RWPE2 (cell line): ENCODE measurements at regions not wholly inside any gene's neighbourhood (a gene's known extent, or its start where the extent isn't known, plus 50 kb on each side); places are given as distances from the start of the nearest gene placed in this dataset.

Experiments
- ATAC-seq: fragments of 200-7000 bp; cut with Tn5 transposase; 3 replicates; pipeline ENCODE4 v1.9.1; 2021; ENCODE audit warnings: low read depth
- DNase-seq: peaks from one replicate; pipeline ENCODE4 v3.0.0-alpha.2; 2020; ENCODE audit warnings: low spot score
- H3K27ac ChIP-seq: fragments of 450-650 bp; 2 replicates; pipeline ENCODE4 v1.5.1; 2017; ENCODE audit warnings: mild to moderate bottlenecking; ENCODE audit not compliant: poor library complexity, severe bottlenecking
- H3K27me3 ChIP-seq: fragments of 250-450 bp; sonication (Bioruptor Pico); 2 replicates; pipeline ENCODE4 v1.5.1; 2021; ENCODE audit warnings: mild to moderate bottlenecking, moderate library complexity; ENCODE audit not compliant: insufficient read depth, poor library complexity, severe bottlenecking
- H3K36me3 ChIP-seq: fragments of 250-450 bp; sonication (Bioruptor Pico); 2 replicates; pipeline ENCODE4 v1.5.1; 2020; ENCODE audit warnings: low read depth, mild to moderate bottlenecking, moderate library complexity
- H3K4me1 ChIP-seq: fragments of 250-450 bp; sonication (Bioruptor Pico); 2 replicates; pipeline ENCODE4 v1.5.1; 2021; ENCODE audit warnings: mild to moderate bottlenecking, moderate library complexity; ENCODE audit not compliant: insufficient read depth, poor library complexity, severe bottlenecking
- H3K4me3 ChIP-seq: fragments of 250-450 bp; sonication (Bioruptor Pico); 2 replicates; pipeline ENCODE4 v1.5.1; 2021; ENCODE audit warnings: mild to moderate bottlenecking, moderate library complexity; ENCODE audit not compliant: severe bottlenecking
- H3K9me3 ChIP-seq: fragments of 250-450 bp; sonication (Bioruptor Pico); 2 replicates; pipeline ENCODE4 v1.5.1; 2021; ENCODE audit warnings: mild to moderate bottlenecking, moderate library complexity; ENCODE audit not compliant: severe bottlenecking
- TF ChIP-seq, protein P1 (sequence below): fragments of 450-650 bp; IDR thresholded peaks from one replicate; pipeline ENCODE4 v1.5.1; 2017; ENCODE audit warnings: mild to moderate bottlenecking, moderate library complexity; ENCODE audit not compliant: poor library complexity, severe bottlenecking

DNA sequence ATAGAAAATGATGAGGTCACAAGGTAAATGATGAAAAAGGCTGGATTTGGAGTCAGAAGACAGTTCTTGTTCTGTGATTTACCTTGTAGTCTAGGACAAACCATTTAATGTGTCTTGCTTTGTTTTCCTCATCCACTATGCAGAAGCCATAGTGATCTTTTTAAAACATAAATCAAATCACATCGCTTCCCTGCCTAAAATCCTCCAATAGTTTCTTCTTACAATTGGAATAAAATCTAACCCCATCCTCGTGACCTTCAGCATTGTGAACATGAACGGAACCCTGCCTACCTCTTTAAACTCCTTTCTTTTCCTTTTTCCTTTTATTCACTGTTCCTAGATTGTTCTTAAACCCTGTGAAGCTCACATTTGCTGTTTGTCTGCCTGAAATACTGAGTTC, 204.9 kb upstream of the SAMSN1 start:
- Histone ChIP-seq H3K4me1 (no peaks in the 10 kb centered on the region), H3K36me3 (no peaks in the 10 kb centered on the region), H3K9me3 (no peaks in the 10 kb centered on the region), H3K27me3 (peaks cover 3% of the 10 kb centered on the region), H3K27ac (no peak overlapping the region), H3K4me3 (no peak overlapping the region)
- ATAC-seq (no peak), DNase-seq (no peak)
- TF ChIP-seq, protein P1, sequence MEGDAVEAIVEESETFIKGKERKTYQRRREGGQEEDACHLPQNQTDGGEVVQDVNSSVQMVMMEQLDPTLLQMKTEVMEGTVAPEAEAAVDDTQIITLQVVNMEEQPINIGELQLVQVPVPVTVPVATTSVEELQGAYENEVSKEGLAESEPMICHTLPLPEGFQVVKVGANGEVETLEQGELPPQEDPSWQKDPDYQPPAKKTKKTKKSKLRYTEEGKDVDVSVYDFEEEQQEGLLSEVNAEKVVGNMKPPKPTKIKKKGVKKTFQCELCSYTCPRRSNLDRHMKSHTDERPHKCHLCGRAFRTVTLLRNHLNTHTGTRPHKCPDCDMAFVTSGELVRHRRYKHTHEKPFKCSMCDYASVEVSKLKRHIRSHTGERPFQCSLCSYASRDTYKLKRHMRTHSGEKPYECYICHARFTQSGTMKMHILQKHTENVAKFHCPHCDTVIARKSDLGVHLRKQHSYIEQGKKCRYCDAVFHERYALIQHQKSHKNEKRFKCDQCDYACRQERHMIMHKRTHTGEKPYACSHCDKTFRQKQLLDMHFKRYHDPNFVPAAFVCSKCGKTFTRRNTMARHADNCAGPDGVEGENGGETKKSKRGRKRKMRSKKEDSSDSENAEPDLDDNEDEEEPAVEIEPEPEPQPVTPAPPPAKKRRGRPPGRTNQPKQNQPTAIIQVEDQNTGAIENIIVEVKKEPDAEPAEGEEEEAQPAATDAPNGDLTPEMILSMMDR = no peak

DNA sequence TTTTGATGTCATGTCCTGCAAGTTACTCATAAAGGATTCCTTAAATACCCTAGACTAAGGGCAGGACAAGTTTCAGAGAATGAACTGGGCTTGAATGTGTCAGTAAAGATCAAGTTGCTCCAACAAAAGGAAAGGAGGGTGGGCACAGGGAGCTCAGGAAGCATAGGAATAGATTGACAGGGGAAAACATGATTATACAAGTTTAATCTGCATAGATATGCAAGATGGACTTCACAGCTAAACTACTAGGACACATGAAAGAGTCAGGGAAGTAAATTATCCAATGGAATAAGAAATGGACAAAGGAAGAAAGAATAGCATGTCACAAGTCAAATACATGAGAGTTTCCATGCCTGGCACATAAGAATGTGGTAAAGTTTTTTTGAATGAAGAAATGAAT, 203.9 kb upstream of the SAMSN1 start:
- H3K9me3 ChIP-seq = no peaks in the 10 kb centered on the region
- H3K27ac ChIP-seq = no peak overlapping the region
- no peak overlapping the region for H3K4me3 ChIP-seq
- H3K27me3 ChIP-seq = peaks cover 3% of the 10 kb centered on the region
- no peak for ATAC-seq
- no peaks in the 10 kb centered on the region for H3K4me1 ChIP-seq
- no peak for DNase-seq
- no peaks in the 10 kb centered on the region for H3K36me3 ChIP-seq
- TF ChIP-seq, protein P1 = no peak

DNA sequence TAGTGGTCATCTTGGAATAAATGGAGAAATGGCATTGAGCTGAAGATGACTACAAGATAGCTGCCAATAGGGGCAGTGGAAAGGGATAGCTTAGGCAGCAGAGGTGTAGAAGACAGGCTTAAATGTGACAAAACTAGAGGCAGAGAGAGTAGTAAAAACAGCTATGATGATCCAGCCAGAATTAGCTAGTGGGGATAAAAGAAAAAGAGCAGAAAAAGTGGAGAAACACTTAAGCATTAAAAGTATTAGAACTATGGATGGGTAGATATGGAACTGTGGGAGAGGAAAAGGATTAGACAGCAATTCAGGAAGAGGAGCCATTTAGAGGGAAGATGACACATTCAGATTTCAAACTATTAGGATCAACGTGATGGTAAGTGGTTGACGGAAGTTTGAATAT, 202.5 kb upstream of the SAMSN1 start:
- Histone ChIP-seq H3K4me3 (no peak overlapping the region), H3K36me3 (no peaks in the 10 kb centered on the region), H3K9me3 (no peaks in the 10 kb centered on the region), H3K27ac (no peak overlapping the region), H3K27me3 (peaks cover 3% of the 10 kb centered on the region), H3K4me1 (no peaks in the 10 kb centered on the region)
- DNase-seq (no peak), ATAC-seq (no peak)
- TF ChIP-seq, protein P1 = no peak

DNA sequence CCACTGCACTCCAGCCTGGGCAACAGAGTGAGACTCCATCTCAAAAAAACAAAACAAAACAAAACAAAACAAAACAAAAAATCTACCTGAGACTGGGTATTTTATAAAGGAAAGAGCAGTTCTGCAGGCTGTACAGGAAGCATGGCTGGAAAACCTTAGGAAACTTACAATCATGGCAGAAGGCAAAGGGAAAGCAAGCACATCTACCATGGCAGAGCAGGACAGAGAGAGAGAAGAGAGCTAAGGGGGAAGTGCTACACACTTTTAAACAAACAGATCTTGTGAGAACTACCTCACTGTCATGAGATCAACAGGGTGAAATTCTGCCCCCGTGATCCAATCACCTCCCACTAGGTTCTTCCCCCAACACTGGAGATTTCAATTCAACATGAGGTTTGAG, 198.3 kb upstream of the SAMSN1 start:
- no peaks in the 10 kb centered on the region for H3K36me3 ChIP-seq
- no peak overlapping the region for H3K4me3 ChIP-seq
- no peak for DNase-seq
- TF ChIP-seq, protein P1 = no peak
- peaks cover 13% of the 10 kb centered on the region for H3K4me1 ChIP-seq
- no peaks in the 10 kb centered on the region for H3K27me3 ChIP-seq
- no peaks in the 10 kb centered on the region for H3K9me3 ChIP-seq
- no peak overlapping the region for H3K27ac ChIP-seq
- ATAC-seq = no peak

DNA sequence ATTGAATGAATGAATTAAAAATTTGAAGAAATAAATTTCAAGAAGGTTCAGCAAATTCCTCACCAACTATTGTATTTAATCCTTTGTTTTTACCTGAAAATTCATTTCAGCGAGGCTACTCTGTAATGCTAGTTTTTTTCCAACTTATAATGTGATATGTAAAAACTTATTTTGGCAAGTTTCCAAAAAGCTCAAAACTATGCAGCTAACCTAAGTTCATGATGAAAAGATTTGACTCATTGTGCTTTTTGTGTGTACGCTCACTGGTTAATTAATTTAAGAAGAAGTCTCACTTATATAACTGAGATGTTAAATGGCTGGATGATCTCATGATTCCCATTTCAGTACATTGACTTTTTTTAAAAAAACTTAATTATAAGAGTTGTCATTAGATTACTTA, 196.0 kb upstream of the SAMSN1 start:
- ATAC-seq (no peak), DNase-seq (no peak)
- TF ChIP-seq, protein P1 = no peak
- Histone ChIP-seq H3K27ac (no peak overlapping the region), H3K4me1 (peaks cover 13% of the 10 kb centered on the region), H3K36me3 (no peaks in the 10 kb centered on the region), H3K27me3 (no peaks in the 10 kb centered on the region), H3K9me3 (no peaks in the 10 kb centered on the region), H3K4me3 (no peak overlapping the region)
